ENCODE measurements at regions not wholly inside any gene's neighbourhood (a gene's known extent, or its start where the extent isn't known, plus 50 kb on each side); places are given as distances from the start of the nearest gene placed in this dataset.
"Not testable (repeated sequence)": the region's sequence is repeated elsewhere in the genome, so short reads cannot be mapped to it uniquely, and the experiment has no call there.

DNA sequence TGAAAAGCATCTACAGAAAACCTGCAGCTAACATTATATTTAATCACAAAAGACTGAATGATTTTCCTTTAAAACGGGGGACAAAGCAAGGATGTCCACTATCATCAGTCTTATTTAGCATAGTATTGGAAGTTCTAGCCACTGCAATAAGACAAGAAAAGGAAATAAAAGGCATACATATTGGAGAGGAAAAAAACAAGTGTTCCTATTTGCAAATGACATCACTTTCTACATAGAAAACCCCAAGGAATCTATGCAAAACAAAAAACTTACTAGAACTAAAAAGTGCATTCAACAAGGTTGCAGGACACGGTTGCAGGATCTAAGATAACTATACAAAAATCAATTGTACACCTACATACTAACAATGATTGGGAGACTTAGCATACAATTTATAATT, 101.6 kb upstream of the MEF2A start:
- no peak for DNase-seq

DNA sequence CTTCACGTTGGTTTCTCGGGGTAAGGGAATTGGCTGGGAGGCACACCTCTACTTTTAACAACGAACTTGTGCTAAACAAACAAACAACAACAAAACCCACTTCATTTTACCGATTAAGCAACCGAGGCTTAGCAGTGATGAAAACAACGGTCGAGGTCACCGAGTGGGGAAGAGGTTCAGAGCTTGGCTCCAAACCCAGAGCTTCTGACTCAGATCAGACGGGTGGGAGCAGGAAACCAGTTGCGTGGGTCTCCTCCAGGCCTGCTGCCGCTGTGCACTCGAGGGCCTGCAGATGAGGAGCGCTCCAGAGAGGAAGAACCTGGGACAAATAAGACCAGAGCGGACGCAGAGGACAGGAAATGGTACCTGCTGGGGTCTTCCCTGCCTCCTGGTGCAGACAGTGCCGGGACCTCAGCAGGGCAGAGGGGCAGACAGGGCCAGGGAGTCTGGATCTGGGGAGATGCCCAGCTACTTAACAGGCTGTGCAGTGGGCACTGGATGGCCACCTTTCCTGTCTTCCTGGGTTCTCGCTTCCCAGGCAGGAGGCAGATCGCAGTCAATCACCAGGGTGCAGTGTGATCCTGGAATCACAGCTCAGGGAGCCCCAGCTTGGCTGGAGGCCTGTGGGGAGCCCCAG, 99.0 kb upstream of the MEF2A start:
- no peak for DNase-seq

DNA sequence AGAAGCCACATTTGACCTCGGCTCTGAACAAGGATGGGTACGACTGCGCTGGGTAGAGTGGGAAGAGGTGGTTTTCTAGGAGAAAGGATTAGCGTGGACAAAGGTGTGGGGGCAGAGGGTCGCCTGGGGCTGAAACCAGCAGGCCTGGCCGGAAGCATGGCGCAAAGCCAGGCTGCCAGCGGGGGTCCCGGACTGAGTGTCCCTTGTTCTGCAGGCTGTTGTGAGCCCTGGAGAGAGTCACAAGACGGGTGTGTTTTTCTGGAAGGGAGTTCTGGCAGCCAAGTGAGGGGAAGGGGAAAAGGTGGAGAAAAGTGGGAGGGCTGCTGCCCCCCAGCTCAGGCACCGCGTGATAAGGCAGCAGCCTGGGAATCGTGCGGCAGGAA, 98.5 kb upstream of the MEF2A start:
- no peak for DNase-seq

GRCh38 chr15:99467853-99468464, 97.8 kb upstream of the MEF2A start:
- no peak for DNase-seq

DNA sequence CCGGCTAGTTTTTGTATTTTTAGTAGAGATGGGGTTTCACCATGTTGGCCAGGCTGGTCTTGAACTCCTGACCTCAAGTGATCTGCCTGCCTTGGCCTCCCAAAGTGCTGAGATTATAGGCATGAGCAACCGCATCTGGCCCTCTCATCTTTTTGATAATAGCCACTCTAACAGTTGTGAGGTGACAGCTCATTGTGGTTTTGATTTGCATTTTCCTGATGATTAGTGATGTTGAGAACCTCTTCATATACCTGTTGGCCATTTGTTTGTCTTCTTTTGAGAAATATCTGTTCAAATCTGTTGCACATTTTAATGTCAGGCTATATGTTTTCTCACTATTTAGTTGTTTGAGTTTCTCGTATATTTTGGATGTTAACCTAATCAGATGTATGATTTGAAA, 95.6 kb upstream of the MEF2A start:
- not testable (repeated sequence) for DNase-seq

DNA sequence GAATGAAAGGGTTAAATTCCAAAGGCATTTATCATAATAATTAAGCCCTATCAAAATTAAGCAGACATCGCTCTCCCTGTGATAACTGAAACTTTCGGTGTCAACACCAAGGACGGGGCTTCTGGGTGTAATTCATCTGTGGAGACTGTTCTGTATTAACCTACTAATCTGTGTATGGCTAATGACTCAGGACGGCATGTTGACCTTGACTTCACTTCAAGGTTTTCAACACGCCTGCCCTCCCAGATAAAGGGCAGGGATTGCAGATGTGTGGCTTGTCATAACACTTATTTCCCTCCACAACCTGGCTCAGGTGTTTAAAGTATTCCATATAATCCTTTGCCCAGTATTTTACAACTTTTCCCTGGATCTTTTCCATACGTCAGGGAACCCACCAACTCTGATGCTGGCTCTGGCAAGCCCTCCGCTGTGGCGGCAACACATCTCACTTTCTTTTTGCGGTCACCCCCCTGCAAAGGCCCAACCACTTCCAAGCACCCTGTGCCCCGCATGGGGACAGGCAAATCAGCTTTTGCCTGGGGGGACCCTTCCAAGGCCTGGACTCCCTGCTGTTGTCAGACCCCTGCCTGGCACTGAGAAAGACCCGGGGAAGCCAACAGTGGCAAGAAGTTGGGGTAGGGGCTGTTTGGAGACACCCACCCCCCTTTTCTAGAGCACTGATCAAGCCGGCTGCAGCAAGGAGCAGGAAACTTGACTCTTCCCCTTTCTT, 93.2 kb upstream of the MEF2A start:
- DNase-seq = no peak

DNA sequence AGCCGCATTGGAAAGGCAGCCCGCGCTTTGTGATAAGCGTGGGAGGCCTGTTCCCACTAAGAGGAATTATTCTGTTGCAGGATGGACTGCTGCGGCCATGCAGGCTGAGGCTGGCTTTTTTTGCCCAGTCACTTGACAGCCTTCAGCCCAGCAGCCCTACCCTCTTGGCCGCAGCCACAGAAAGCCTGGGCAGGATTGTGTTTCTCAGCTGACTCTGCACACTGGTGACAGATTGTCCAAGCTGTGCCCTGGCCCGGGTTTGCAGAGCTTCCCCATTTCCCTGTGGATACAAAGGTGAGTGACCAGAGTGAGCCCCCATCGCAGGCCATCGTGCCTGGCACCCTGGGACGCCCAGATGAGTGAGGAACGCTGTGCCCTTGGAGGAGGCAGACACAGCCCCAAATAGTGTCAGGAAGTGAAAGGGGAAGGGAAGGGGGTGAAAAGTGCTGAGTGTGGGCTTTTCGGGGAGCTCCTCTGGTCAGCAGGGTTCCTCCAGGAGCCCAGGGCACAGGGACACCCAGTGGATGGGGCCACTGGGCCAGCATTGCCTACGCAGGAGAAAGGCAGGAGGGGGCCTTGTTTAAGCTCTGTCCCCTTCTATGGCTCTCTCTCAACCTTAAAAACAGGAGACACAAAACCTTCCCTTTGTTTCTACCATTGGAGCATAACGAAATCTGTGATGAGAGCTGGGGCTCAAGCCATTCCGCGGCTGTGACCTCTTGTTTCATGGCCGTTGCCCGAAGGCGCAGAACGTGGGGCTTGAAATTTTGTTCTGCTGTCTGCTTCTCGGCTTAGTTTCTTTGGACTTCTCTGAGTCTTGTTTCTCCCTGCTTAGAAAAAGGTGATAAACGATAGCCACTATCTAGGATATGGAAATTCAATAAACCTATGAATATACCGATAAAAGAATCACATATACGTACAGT, 91.5 kb upstream of the MEF2A start:
- DNase-seq = peak; percentile 69

DNA sequence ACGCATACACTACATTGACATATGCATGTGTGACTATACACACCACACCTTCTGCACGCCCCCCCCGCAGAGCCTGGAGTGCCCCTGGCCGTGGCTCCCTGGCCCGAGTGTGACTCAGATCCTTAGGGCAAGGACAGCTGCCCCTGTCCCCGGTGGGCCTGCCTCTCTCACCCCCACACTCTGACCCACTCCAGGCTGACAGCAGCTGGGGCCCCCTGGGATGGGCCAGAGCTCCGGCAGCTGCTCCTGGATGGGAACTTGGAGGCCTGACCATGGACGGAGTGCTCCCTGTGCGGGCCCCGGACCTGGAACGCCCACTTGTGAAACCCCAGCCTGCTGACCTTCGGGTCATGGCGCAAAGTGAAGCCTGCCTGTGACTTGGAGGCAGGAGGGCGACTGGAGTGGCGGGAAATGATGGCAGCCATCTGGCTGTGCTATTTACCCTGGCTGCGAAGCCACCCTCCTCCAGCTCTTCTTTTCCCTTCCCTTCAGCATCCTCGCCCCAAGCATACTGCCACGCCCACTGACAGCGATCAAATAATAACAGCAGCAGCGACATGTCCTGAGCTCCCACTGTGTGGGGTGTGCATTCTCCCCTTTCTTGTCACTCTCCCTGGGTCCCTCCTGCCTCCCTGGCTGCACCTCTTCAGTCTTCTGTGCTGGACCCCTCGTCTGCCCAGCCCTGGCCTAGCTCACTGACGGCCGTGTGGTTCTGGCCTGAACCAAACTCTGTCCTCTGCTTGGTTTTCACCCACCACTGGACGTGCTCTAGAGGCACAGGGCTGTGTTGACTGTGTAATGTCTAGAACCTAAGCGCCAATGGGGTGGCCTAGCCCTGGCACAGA, 90.7 kb upstream of the MEF2A start:
- DNase-seq = no peak

DNA sequence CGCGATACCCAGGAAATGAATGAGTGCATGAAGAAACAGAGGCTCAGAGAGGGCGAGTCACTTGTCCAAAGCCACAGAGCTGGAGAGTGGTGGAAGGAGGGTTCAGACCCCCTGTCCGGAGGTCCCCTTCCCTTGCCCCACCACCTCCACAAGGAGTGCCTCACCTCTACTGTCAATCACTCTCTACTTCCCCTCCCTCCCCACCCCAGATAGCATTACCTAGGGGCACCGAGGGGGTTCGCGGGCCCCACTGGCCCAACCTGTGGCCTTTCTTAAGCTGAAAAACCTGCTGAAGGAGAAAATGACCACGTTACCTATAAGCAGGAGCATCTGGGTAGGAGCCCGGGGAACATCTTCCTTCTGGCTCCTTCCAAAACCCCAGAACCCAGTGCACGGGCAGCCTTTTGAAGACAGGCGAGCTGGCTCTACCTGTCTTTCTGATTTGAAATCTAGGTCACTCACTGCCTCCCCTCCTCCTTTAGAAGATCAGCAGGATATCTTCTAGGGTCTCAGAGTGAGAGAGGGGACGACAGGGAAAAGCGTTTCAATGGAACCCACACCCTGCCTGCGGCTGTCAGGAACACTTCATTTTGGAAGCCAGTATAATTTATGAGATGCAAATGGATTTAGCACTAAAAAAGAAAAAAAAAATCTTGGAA, 89.9 kb upstream of the MEF2A start:
- DNase-seq = no peak

- peak; percentile 32 for DNase-seq
These were observed 89.2 kb upstream of the MEF2A start for GRCh38 chr15:99476413-99477222.

- DNase-seq = no peak
These were observed 87.9 kb upstream of the MEF2A start for GRCh38 chr15:99477791-99478471.

GRCh38 chr15:99478977-99479376, 86.8 kb upstream of the MEF2A start:
- DNase-seq = no peak

GRCh38 chr15:99480016-99480810, 85.6 kb upstream of the MEF2A start:
- DNase-seq = no peak

- DNase-seq = no peak
These were observed 84.5 kb upstream of the MEF2A start for GRCh38 chr15:99481113-99481950.

DNA sequence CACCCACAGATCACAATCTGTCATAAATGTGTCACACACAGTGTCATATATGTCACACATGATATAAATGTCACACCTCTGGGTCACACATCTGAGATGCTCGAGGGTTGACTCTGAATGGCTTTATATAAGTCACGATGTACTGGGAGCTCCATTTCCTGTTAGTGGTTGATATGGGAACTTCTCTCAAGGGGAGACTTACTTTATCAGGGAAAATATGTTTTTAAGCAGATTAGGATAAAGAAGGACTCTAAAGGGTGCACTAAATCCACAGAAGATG, 83.9 kb upstream of the MEF2A start:
- DNase-seq = no peak

- DNase-seq = no peak
These were observed 82.8 kb upstream of the MEF2A start for GRCh38 chr15:99482993-99483392.

GRCh38 chr15:99485153-99485961, 80.4 kb upstream of the MEF2A start:
- peak; percentile 22 for DNase-seq

- no peak for DNase-seq
These were observed 79.8 kb upstream of the MEF2A start for GRCh38 chr15:99485992-99486370.
